H9 (cell line): ENCODE measurements at regions not wholly inside any gene's neighbourhood (a gene's known extent, or its start where the extent isn't known, plus 50 kb on each side); places are given as distances from the start of the nearest gene placed in this dataset.

ENCODE experiments used
- DNase-seq: peaks from one replicate; pipeline ENCODE4 v3.0.0-alpha.2; 2017
- H2AFZ ChIP-seq: one replicate; pipeline ENCODE4 v1.6.1; 2013; ENCODE audit warnings: mild to moderate bottlenecking, low read length, control low read depth, moderate library complexity
- H2AK5ac ChIP-seq: 2 replicates; pipeline ENCODE4 v1.6.1; 2013; ENCODE audit warnings: low read length, control low read depth, mixed read lengths; ENCODE audit not compliant: insufficient read length
- H2BK120ac ChIP-seq: one replicate; pipeline ENCODE4 v1.6.1; 2013; ENCODE audit warnings: low read depth, mild to moderate bottlenecking, low read length, control low read depth, inconsistent platforms; ENCODE audit not compliant: poor library complexity, severe bottlenecking
- H2BK12ac ChIP-seq: 2 replicates; pipeline ENCODE4 v1.6.1; 2013; ENCODE audit warnings: low read length, control low read depth, mixed read lengths, low read depth; ENCODE audit not compliant: insufficient read length
- H2BK15ac ChIP-seq: 2 replicates; pipeline ENCODE4 v1.6.1; 2013; ENCODE audit warnings: low read depth, low read length, control low read depth
- H2BK20ac ChIP-seq: one replicate; pipeline ENCODE4 v1.6.1; 2013; ENCODE audit warnings: low read depth, mild to moderate bottlenecking, low read length, control low read depth, inconsistent platforms; ENCODE audit not compliant: poor library complexity, severe bottlenecking
- H2BK5ac ChIP-seq: 2 replicates; pipeline ENCODE4 v1.6.1; 2013; ENCODE audit warnings: low read length, control low read depth, mixed read lengths; ENCODE audit not compliant: insufficient read length
- H3K14ac ChIP-seq: 2 replicates; pipeline ENCODE4 v1.6.1; 2013; ENCODE audit warnings: low read length, control low read depth; ENCODE audit not compliant: insufficient read depth
- H3K18ac ChIP-seq: 2 replicates; pipeline ENCODE4 v1.6.1; 2013; ENCODE audit warnings: low read depth, mild to moderate bottlenecking, mixed read lengths, low read length, control low read depth; ENCODE audit not compliant: insufficient read length
- H3K23ac ChIP-seq: 2 replicates; pipeline ENCODE4 v1.6.1; 2013; ENCODE audit warnings: low read length, control low read depth, mixed read lengths, low read depth; ENCODE audit not compliant: insufficient read length
- H3K23me2 ChIP-seq: 2 replicates; pipeline ENCODE4 v1.6.1; 2013; ENCODE audit warnings: low read depth, mild to moderate bottlenecking, mixed read lengths, low read length, control low read depth; ENCODE audit not compliant: insufficient read length, poor library complexity, severe bottlenecking
- H3K27ac ChIP-seq: 2 replicates; pipeline ENCODE4 v1.5.1; 2013; ENCODE audit warnings: low read length, control low read depth, mixed read lengths, low read depth; ENCODE audit not compliant: insufficient read length
- H3K27me3 ChIP-seq: 2 replicates; pipeline ENCODE4 v1.6.1; 2013; ENCODE audit warnings: low read length, control low read depth, inconsistent platforms; ENCODE audit not compliant: insufficient read depth
- H3K4ac ChIP-seq: 2 replicates; pipeline ENCODE4 v1.6.1; 2013; ENCODE audit warnings: low read depth, mild to moderate bottlenecking, control low read depth, inconsistent platforms, low read length, moderate library complexity
- H3K4me1 ChIP-seq: 2 replicates; pipeline ENCODE4 v1.6.1; 2013; ENCODE audit warnings: low read length, control low read depth, inconsistent platforms; ENCODE audit not compliant: insufficient read depth
- H3K4me2 ChIP-seq: 2 replicates; pipeline ENCODE4 v1.6.1; 2013; ENCODE audit warnings: low read length, control low read depth, mixed read lengths; ENCODE audit not compliant: insufficient read length, insufficient read depth
- H3K56ac ChIP-seq: 2 replicates; pipeline ENCODE4 v1.6.1; 2013; ENCODE audit warnings: low read depth, mild to moderate bottlenecking, mixed read lengths, low read length, control low read depth; ENCODE audit not compliant: insufficient read length
- H3K79me1 ChIP-seq: 2 replicates; pipeline ENCODE4 v1.6.1; 2013; ENCODE audit warnings: low read depth, mild to moderate bottlenecking, moderate library complexity, low read length, control low read depth, inconsistent platforms; ENCODE audit not compliant: insufficient read depth, poor library complexity, severe bottlenecking
- H3K79me2 ChIP-seq: 2 replicates; pipeline ENCODE4 v1.6.1; 2013; ENCODE audit warnings: low read length, control low read depth, inconsistent platforms; ENCODE audit not compliant: insufficient read depth
- H3K9ac ChIP-seq: 2 replicates; pipeline ENCODE4 v1.6.1; 2013; ENCODE audit warnings: low read length, control low read depth, mixed read lengths; ENCODE audit not compliant: insufficient read length; ENCODE audit errors: extremely low read depth
- H3K9me3 ChIP-seq: one replicate; pipeline ENCODE4 v1.6.1; 2013; ENCODE audit warnings: low read depth, low read length, inconsistent platforms; ENCODE audit not compliant: control insufficient read depth
- H3T11ph ChIP-seq: one replicate; pipeline ENCODE4 v1.6.1; 2013; ENCODE audit warnings: mild to moderate bottlenecking, low read length, control low read depth, inconsistent platforms
- H4K20me1 ChIP-seq: one replicate; pipeline ENCODE4 v1.6.1; 2013; ENCODE audit not compliant: control insufficient read depth, insufficient read length, insufficient read depth
- H4K5ac ChIP-seq: 2 replicates; pipeline ENCODE4 v1.6.1; 2013; ENCODE audit warnings: low read depth, mild to moderate bottlenecking, mixed read lengths, low read length, control low read depth; ENCODE audit not compliant: insufficient read length
- H4K8ac ChIP-seq: replicated peaks from 2 replicates; pipeline ENCODE4 v1.6.1; 2013; ENCODE audit warnings: low read length, control low read depth, mixed read lengths, low read depth; ENCODE audit not compliant: insufficient read length
- H4K91ac ChIP-seq: 2 replicates; pipeline ENCODE4 v1.6.1; 2013; ENCODE audit warnings: low read depth, mild to moderate bottlenecking, moderate library complexity, mixed read lengths, low read length, control low read depth; ENCODE audit not compliant: insufficient read length
- H3K27ac Mint-ChIP-seq, 3 experiments: 2 replicates in 2 of 3; 3 replicates in 1 of 3; pipeline ENCODE4 v1.8.0; 2020 to 2021; ENCODE audit warnings: mixed read lengths in 3 of 3, mild to moderate bottlenecking in 1 of 3, moderate library complexity in 1 of 3
- H3K27me3 Mint-ChIP-seq: 2 replicates; pipeline ENCODE4 v1.8.0; 2021; ENCODE audit warnings: low read depth, mild to moderate bottlenecking, moderate library complexity, mixed read lengths
- H3K36me3 Mint-ChIP-seq, 3 experiments: 2 replicates in 2 of 3; 3 replicates in 1 of 3; pipeline ENCODE4 v1.8.0; 2020 to 2021; ENCODE audit warnings: low read depth in 3 of 3, mixed read lengths in 3 of 3; ENCODE audit not compliant: insufficient read depth in 1 of 3
- H3K4me1 Mint-ChIP-seq, 2 experiments: 2 replicates each; pipeline ENCODE4 v1.8.0; 2020; ENCODE audit warnings: mixed read lengths in 2 of 2
- H3K4me3 Mint-ChIP-seq, 2 experiments: 2 replicates in 1 of 2; 3 replicates in 1 of 2; pipeline ENCODE4 v1.8.0; 2020 to 2021; ENCODE audit warnings: mild to moderate bottlenecking in 2 of 2, mixed read lengths in 2 of 2, moderate library complexity in 1 of 2
- H3K9me3 Mint-ChIP-seq, 2 experiments: 2 replicates in 1 of 2; 3 replicates in 1 of 2; pipeline ENCODE4 v1.8.0; 2020; ENCODE audit warnings: mild to moderate bottlenecking in 2 of 2, mixed read lengths in 2 of 2, moderate library complexity in 1 of 2
- CTCF ChIP-seq: fragments of 200-600 bp; sonication (generic); conservative IDR thresholded peaks from 3 replicates; pipeline ENCODE4 v1.8.0; 2021; ENCODE audit warnings: antibody characterized with exemption, mild to moderate bottlenecking
- WGBS: extraction: QIAGEN DNeasy Blood & Tissue Kit; methylation state at CpG from one replicate; pipeline ENCODE4 v1.1.7; 2013; ENCODE audit warnings: missing lambda C conversion rate, low lambda C conversion rate, mixed read lengths; ENCODE audit not compliant: insufficient read length; ENCODE audit errors: extremely low coverage; 5-methylcytosine and 5-hydroxymethylcytosine counted together

- DNase-seq: no peak
- no peak overlapping the region for H2BK20ac ChIP-seq
- no peak overlapping the region for H2BK120ac ChIP-seq
- WGBS: no CpG with 5 or more reads among the region's 5 CpGs
- no peak overlapping the region for H4K91ac ChIP-seq
- H4K8ac ChIP-seq: no peak overlapping the region
- H2BK5ac ChIP-seq: no peak overlapping the region
- H3T11ph ChIP-seq: no peak overlapping the region
- no peaks in the 10 kb centered on the region for H4K20me1 ChIP-seq
- Mint-ChIP-seq H3K27ac (peak overlapping the region in 1 of 3 experiments; percentile 40; a peak in 1 of 7 replicates), H3K9me3 (no peaks in the 10 kb centered on the region; a peak in 1 of 5 replicates), H3K4me1 (peaks cover 54 to 55% of the 10 kb centered on the region in 2 experiments), H3K36me3 (peaks cover 0 to 3% (median 0%) of the 10 kb centered on the region in 3 experiments; a peak in 1 of 7 replicates), H3K4me3 (no peak overlapping the region; a peak in 1 of 5 replicates), H3K27me3 (no peaks in the 10 kb centered on the region)
- H3K23ac ChIP-seq: no peak overlapping the region
- no peak overlapping the region for H2BK15ac ChIP-seq
- no peak overlapping the region for H2AK5ac ChIP-seq
- peaks cover 12% of the 10 kb centered on the region; the same call in 1 of the 2 replicates for H3K4me1 ChIP-seq
- H3K9ac ChIP-seq: no peak overlapping the region
- no peak overlapping the region for H2AFZ ChIP-seq
- no peaks in the 10 kb centered on the region for H3K9me3 ChIP-seq
- no peak overlapping the region for H3K27ac ChIP-seq
- H3K23me2 ChIP-seq: no peaks in the 10 kb centered on the region
- no peak overlapping the region for H4K5ac ChIP-seq
- TF ChIP-seq CTCF: no peak
- H3K79me1 ChIP-seq: no peaks in the 10 kb centered on the region
- H3K79me2 ChIP-seq: no peaks in the 10 kb centered on the region
- no peak overlapping the region for H3K18ac ChIP-seq
- no peaks in the 10 kb centered on the region for H3K27me3 ChIP-seq
- no peak overlapping the region for H2BK12ac ChIP-seq
- no peak overlapping the region for H3K4me2 ChIP-seq
- no peak overlapping the region for H3K14ac ChIP-seq
- H3K4ac ChIP-seq: no peak overlapping the region
- no peak overlapping the region for H3K56ac ChIP-seq
Observed at GRCh38 chr1:59058665-59059439, 238.0 kb upstream of the FGGY start.
